ENCODE measurements at regions not wholly inside any gene's neighbourhood (a gene's known extent, or its start where the extent isn't known, plus 50 kb on each side); places are given as distances from the start of the nearest gene placed in this dataset.

DNA sequence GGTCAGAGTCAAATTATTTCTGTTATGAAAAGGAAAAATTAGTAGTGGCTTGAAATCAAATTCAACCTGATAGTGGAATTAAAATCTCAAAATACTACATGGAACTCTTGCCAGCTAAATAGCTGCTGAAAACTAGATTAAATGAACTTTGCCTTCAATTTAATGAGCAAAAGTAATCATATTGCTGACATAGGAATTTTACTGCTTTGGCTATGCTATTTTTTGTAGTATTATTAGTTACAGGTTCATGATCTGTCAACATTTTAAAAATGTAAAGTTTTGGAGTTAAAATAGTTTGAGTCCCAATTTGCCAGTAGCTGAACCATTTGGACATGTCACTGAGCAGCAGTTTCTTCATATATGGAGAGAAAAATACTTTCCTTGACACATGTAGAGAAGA is 81.4 kb downstream of the RERGL start:
- H3K4me3 Mint-ChIP-seq: no peak overlapping the region
- TF ChIP-seq EZH2 (IDR thresholded peaks at IDR 0.05; ENCODE audit: borderline replicate concordance, insufficient read depth, low read depth, low read length, poor library complexity, severe bottlenecking): no peak
- TF ChIP-seq, protein P1, sequence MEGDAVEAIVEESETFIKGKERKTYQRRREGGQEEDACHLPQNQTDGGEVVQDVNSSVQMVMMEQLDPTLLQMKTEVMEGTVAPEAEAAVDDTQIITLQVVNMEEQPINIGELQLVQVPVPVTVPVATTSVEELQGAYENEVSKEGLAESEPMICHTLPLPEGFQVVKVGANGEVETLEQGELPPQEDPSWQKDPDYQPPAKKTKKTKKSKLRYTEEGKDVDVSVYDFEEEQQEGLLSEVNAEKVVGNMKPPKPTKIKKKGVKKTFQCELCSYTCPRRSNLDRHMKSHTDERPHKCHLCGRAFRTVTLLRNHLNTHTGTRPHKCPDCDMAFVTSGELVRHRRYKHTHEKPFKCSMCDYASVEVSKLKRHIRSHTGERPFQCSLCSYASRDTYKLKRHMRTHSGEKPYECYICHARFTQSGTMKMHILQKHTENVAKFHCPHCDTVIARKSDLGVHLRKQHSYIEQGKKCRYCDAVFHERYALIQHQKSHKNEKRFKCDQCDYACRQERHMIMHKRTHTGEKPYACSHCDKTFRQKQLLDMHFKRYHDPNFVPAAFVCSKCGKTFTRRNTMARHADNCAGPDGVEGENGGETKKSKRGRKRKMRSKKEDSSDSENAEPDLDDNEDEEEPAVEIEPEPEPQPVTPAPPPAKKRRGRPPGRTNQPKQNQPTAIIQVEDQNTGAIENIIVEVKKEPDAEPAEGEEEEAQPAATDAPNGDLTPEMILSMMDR (IDR thresholded peaks at IDR 0.05): no peak
- no peaks in the 10 kb centered on the region for H3K79me2 ChIP-seq (ENCODE audit: control insufficient read depth, insufficient read depth, low read length)
- no peaks in the 10 kb centered on the region for H3K9me3 Mint-ChIP-seq (ENCODE audit: insufficient read depth)
- no peaks in the 10 kb centered on the region for H3K4me1 ChIP-seq (ENCODE audit: control insufficient read depth in 2 of 2, insufficient read depth in 2 of 2, low read length in 2 of 2)
- no peak overlapping the region for H2AFZ ChIP-seq (ENCODE audit: insufficient read depth, low read depth, low read length, poor library complexity, severe bottlenecking)
- H3K4me2 ChIP-seq (replicated peaks; ENCODE audit: low read depth, low read length, poor library complexity, severe bottlenecking): no peak overlapping the region
- DNase-seq: no peak
- H3K4me1 Mint-ChIP-seq: no peaks in the 10 kb centered on the region
- no peaks in the 10 kb centered on the region for H3K36me3 ChIP-seq (replicated peaks in 1 of 2; ENCODE audit: control extremely low read depth in 1 of 2, control insufficient read depth in 1 of 2, extremely low read depth in 1 of 2, insufficient read depth in 2 of 2, low read length in 1 of 2)
- H3K4me3 ChIP-seq (ENCODE audit: control extremely low read depth in 1 of 5, extremely low read depth in 1 of 5, insufficient read depth in 1 of 5, low read depth in 2 of 5, low read length in 4 of 5): no peak overlapping the region
- H3K27me3 ChIP-seq (replicated peaks in 1 of 4; ENCODE audit: control extremely low read depth in 1 of 4, control insufficient read depth in 3 of 4, insufficient read depth in 4 of 4, low read length in 3 of 4): no peaks in the 10 kb centered on the region
- H3K9ac ChIP-seq (ENCODE audit: low read length): no peak overlapping the region
- H3K27ac Mint-ChIP-seq: no peak overlapping the region
- ChIA-PET POLR2A (no interaction called here), CTCF (no interaction called here)
- no peaks in the 10 kb centered on the region for H4K20me1 ChIP-seq (ENCODE audit: control insufficient read depth, insufficient read depth, low read length, poor library complexity, severe bottlenecking)
- peaks cover 0 to 4% (median 0%) of the 10 kb centered on the region in 3 donors for H3K9me3 ChIP-seq (ENCODE audit: control extremely low read depth in 1 of 3, control insufficient read depth in 2 of 3, insufficient read depth in 1 of 3, low read length in 2 of 3)
- H3K27me3 Mint-ChIP-seq: no peaks in the 10 kb centered on the region
- H3K27ac ChIP-seq (ENCODE audit: low read length in 2 of 2): no peak overlapping the region
- ATAC-seq (ENCODE audit: low read depth): no peak
- intact Hi-C loops (cut with micrococcal nuclease): no loop called here

DNA sequence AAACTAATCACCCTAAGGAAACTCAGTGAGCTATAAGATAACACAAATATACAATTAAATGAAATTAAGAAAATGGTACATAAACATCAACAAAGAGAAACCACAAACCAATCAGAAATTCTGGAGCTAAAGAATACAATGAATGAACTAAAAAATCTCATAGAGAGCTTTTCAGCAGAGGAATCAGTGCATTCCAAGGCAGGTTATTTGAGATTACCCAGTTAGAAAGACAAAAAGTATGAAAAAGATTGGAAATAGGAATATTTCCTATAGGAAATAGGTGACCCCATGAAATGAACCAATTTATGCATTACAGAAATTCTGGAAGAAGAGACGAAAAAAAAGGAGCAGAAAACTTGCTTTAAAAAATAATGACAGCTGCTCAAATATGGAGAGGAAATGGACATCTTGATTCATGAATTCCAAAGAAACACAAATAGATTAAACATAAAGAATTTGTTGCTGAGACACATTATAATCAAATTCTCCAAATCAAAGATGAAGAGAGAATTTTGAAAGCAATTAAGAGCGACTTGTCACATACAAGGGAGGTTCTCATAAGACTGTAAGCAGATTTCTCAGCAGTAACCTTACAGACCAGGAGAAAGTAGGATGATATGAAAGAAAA is 90.7 kb downstream of the RERGL start:
- intact Hi-C loops (cut with micrococcal nuclease): no loop called here
- no peaks in the 10 kb centered on the region for H3K27me3 ChIP-seq (replicated peaks in 1 of 4; ENCODE audit: control extremely low read depth in 1 of 4, control insufficient read depth in 3 of 4, insufficient read depth in 4 of 4, low read length in 3 of 4)
- no peaks in the 10 kb centered on the region for H3K79me2 ChIP-seq (ENCODE audit: control insufficient read depth, insufficient read depth, low read length)
- Mint-ChIP-seq H3K27me3 (no peaks in the 10 kb centered on the region), H3K9me3 (ENCODE audit: insufficient read depth) (peaks cover 12% of the 10 kb centered on the region), H3K4me3 (no peak overlapping the region), H3K4me1 (no peaks in the 10 kb centered on the region), H3K27ac (no peak overlapping the region)
- DNase-seq (no peak), ATAC-seq (ENCODE audit: low read depth) (no peak)
- H3K4me1 ChIP-seq (ENCODE audit: control insufficient read depth in 2 of 2, insufficient read depth in 2 of 2, low read length in 2 of 2): no peaks in the 10 kb centered on the region
- H3K27ac ChIP-seq (ENCODE audit: low read length in 2 of 2): no peak overlapping the region
- ChIA-PET POLR2A (no interaction called here), CTCF (no interaction called here)
- TF ChIP-seq, protein P1 (IDR thresholded peaks at IDR 0.05): no peak
- TF ChIP-seq EZH2 (IDR thresholded peaks at IDR 0.05; ENCODE audit: borderline replicate concordance, insufficient read depth, low read depth, low read length, poor library complexity, severe bottlenecking): no peak
- H4K20me1 ChIP-seq (ENCODE audit: control insufficient read depth, insufficient read depth, low read length, poor library complexity, severe bottlenecking): no peaks in the 10 kb centered on the region
- H3K9ac ChIP-seq (ENCODE audit: low read length): no peak overlapping the region
- no peak overlapping the region for H2AFZ ChIP-seq (ENCODE audit: insufficient read depth, low read depth, low read length, poor library complexity, severe bottlenecking)
- no peak overlapping the region for H3K4me2 ChIP-seq (replicated peaks; ENCODE audit: low read depth, low read length, poor library complexity, severe bottlenecking)
- H3K36me3 ChIP-seq (replicated peaks in 1 of 2; ENCODE audit: control extremely low read depth in 1 of 2, control insufficient read depth in 1 of 2, extremely low read depth in 1 of 2, insufficient read depth in 2 of 2, low read length in 1 of 2): no peaks in the 10 kb centered on the region
- H3K9me3 ChIP-seq (ENCODE audit: control extremely low read depth in 1 of 3, control insufficient read depth in 2 of 3, insufficient read depth in 1 of 3, low read length in 2 of 3): peaks cover 3 to 14% (median 10%) of the 10 kb centered on the region in 3 donors
- H3K4me3 ChIP-seq (ENCODE audit: control extremely low read depth in 1 of 5, extremely low read depth in 1 of 5, insufficient read depth in 1 of 5, low read depth in 2 of 5, low read length in 4 of 5): no peak overlapping the region
- WGBS (ENCODE audit: insufficient coverage): no CpG with 5 or more reads among the region's 2 CpGs
